ENCODE measurements at regions not wholly inside any gene's neighbourhood (a gene's known extent, or its start where the extent isn't known, plus 50 kb on each side); places are given as distances from the start of the nearest gene placed in this dataset.

GRCh38 chr6:125639466-125640020 lies 109.9 kb upstream of the HEY2 start:
- no peak for DNase-seq
- POLR2A ChIA-PET (ENCODE audit: unreplicated experiment) = no interaction called here

More at GRCh38 chr6:125639466-125640020, 109.9 kb upstream of the HEY2 start:
- Histone ChIP-seq H4K8ac (ENCODE audit: low read depth in 2 of 2, low read length in 2 of 2) (no peak overlapping the region), H2AFZ (replicated peaks; ENCODE audit: low read length, poor library complexity) (no peak overlapping the region), H3K4ac (ENCODE audit: low read depth, low read length) (no peak overlapping the region), H2BK15ac (ENCODE audit: low read depth, low read length) (no peak overlapping the region), H3K4me3 (ENCODE audit: insufficient read depth, low read depth, low read length) (no peak overlapping the region), H3K4me2 (ENCODE audit: low read depth, low read length) (no peak overlapping the region), H3K9me3 (ENCODE audit: control insufficient read depth, insufficient read depth, low read length) (no peaks in the 10 kb centered on the region), H3K79me1 (ENCODE audit: low read depth in 1 of 2, low read length in 2 of 2) (no peaks in the 10 kb centered on the region), H2AK5ac (ENCODE audit: low read depth, low read length) (no peak overlapping the region), H3K23ac (ENCODE audit: low read depth, low read length) (no peak overlapping the region), H3K27ac (ENCODE audit: insufficient read depth, low read length) (no peak overlapping the region), H4K5ac (ENCODE audit: low read depth, low read length) (no peak overlapping the region), H3K14ac (replicated peaks; ENCODE audit: low read depth, low read length) (no peak overlapping the region), H4K91ac (ENCODE audit: insufficient read depth, low read depth, low read length) (no peak overlapping the region), H3K9me1 (ENCODE audit: insufficient read depth, low read length) (no peaks in the 10 kb centered on the region), H3K4me1 (ENCODE audit: control insufficient read depth, insufficient read depth, low read length) (no peaks in the 10 kb centered on the region), H2BK5ac (ENCODE audit: low read depth, low read length, poor library complexity, severe bottlenecking) (no peak overlapping the region), H3K36me3 (ENCODE audit: control insufficient read depth, insufficient read depth, low read length) (no peaks in the 10 kb centered on the region), H2AK9ac (replicated peaks; ENCODE audit: low read depth, low read length, poor library complexity) (no peak overlapping the region), H2BK120ac (ENCODE audit: low read depth, low read length) (no peak overlapping the region), H4K20me1 (ENCODE audit: insufficient read depth, low read length) (no peaks in the 10 kb centered on the region), H3K18ac (ENCODE audit: low read depth, low read length) (no peak overlapping the region), H3K9ac (ENCODE audit: low read depth, low read length) (no peak overlapping the region), H3K27me3 (ENCODE audit: control insufficient read depth, insufficient read depth, low read length) (no peaks in the 10 kb centered on the region), H2BK20ac (ENCODE audit: low read depth, low read length) (no peak overlapping the region), H3K56ac (ENCODE audit: extremely low read depth, insufficient read depth, low read length) (no peak overlapping the region)
- CTCF ChIA-PET = no interaction called here
- no TSS peak for BruUV-seq (replicated peaks)
- no peak for ATAC-seq (ENCODE audit: low read depth)
- dilution Hi-C loops (cut with HindIII; ENCODE audit: low sequenced_read_pairs, unreplicated experiment) = no loop called here
- TF ChIP-seq RFX5 (IDR thresholded peaks at IDR 0.05; ENCODE audit: low read depth, low read length) = no peak
- no peak for TF ChIP-seq POLR2A (IDR thresholded peaks at IDR 0.05; ENCODE audit: low read depth, low read length)
- no peak for TF ChIP-seq MAFK (IDR thresholded peaks at IDR 0.05; ENCODE audit: low read depth, low read length)
- TF ChIP-seq, protein P1, sequence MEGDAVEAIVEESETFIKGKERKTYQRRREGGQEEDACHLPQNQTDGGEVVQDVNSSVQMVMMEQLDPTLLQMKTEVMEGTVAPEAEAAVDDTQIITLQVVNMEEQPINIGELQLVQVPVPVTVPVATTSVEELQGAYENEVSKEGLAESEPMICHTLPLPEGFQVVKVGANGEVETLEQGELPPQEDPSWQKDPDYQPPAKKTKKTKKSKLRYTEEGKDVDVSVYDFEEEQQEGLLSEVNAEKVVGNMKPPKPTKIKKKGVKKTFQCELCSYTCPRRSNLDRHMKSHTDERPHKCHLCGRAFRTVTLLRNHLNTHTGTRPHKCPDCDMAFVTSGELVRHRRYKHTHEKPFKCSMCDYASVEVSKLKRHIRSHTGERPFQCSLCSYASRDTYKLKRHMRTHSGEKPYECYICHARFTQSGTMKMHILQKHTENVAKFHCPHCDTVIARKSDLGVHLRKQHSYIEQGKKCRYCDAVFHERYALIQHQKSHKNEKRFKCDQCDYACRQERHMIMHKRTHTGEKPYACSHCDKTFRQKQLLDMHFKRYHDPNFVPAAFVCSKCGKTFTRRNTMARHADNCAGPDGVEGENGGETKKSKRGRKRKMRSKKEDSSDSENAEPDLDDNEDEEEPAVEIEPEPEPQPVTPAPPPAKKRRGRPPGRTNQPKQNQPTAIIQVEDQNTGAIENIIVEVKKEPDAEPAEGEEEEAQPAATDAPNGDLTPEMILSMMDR (conservative IDR thresholded peaks at IDR 0.05; ENCODE audit: low read depth, low read length) = no peak
- TF ChIP-seq NFE2L2 (IDR thresholded peaks at IDR 0.05; ENCODE audit: low read depth, low read length) = no peak
- no peak for TF ChIP-seq CHD1 (IDR thresholded peaks at IDR 0.05; ENCODE audit: low read depth, low read length)
- TF ChIP-seq MXI1 (IDR thresholded peaks at IDR 0.05; ENCODE audit: borderline replicate concordance, low read depth, low read length) = no peak
- no peak for TF ChIP-seq RAD21 (IDR thresholded peaks at IDR 0.05; ENCODE audit: low read length)
- TF ChIP-seq MAZ (IDR thresholded peaks at IDR 0.05; ENCODE audit: borderline replicate concordance, low read depth, low read length) = no peak
- TF ChIP-seq, protein P2, sequence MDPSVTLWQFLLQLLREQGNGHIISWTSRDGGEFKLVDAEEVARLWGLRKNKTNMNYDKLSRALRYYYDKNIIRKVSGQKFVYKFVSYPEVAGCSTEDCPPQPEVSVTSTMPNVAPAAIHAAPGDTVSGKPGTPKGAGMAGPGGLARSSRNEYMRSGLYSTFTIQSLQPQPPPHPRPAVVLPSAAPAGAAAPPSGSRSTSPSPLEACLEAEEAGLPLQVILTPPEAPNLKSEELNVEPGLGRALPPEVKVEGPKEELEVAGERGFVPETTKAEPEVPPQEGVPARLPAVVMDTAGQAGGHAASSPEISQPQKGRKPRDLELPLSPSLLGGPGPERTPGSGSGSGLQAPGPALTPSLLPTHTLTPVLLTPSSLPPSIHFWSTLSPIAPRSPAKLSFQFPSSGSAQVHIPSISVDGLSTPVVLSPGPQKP (IDR thresholded peaks at IDR 0.05; ENCODE audit: borderline replicate concordance, low read depth, low read length) = no peak
- TF ChIP-seq SMC3 (IDR thresholded peaks at IDR 0.05; ENCODE audit: low read depth, low read length) = no peak
- no peak for TF ChIP-seq FOS (IDR thresholded peaks at IDR 0.05; ENCODE audit: low read depth, low read length)
- no peak for TF ChIP-seq USF2 (IDR thresholded peaks at IDR 0.05; ENCODE audit: low read depth, low read length)
- TF ChIP-seq RCOR1 (IDR thresholded peaks at IDR 0.05; ENCODE audit: insufficient replicate concordance, low read length) = no peak
- no peak for TF ChIP-seq BHLHE40 (IDR thresholded peaks at IDR 0.05; ENCODE audit: low read depth, low read length)
- TF ChIP-seq CEBPB (IDR thresholded peaks at IDR 0.05; ENCODE audit: low read depth, low read length) = no peak
- in situ Hi-C loops (cut with MboI; ENCODE audit: low sequenced_read_pairs) = no loop called here
- intact Hi-C loops (cut with micrococcal nuclease) = no loop called here
- no CpG with 5 or more reads among the region's 3 CpGs for WGBS, 2 experiments (ENCODE audit: extremely low coverage in 2 of 2, insufficient read length in 1 of 2)
